ENCODE measurements at regions not wholly inside any gene's neighbourhood (a gene's known extent, or its start where the extent isn't known, plus 50 kb on each side); places are given as distances from the start of the nearest gene placed in this dataset.

GRCh38 chr3:173257797-173258196 is 116.8 kb upstream of the SPATA16 start:
- TF ChIP-seq ZNF274 (IDR thresholded peaks at IDR 0.05; ENCODE audit: low read depth, low read length) (no peak), YY1 (IDR thresholded peaks at IDR 0.05; ENCODE audit: insufficient read depth, insufficient read length) (no peak), SUZ12 (IDR thresholded peaks at IDR 0.05; ENCODE audit: extremely low read depth, insufficient read depth, insufficient read length) (no peak)

Measured in NT2/D1 (cell line).